ENCODE measurements at regions not wholly inside any gene's neighbourhood (a gene's known extent, or its start where the extent isn't known, plus 50 kb on each side); places are given as distances from the start of the nearest gene placed in this dataset.

DNA sequence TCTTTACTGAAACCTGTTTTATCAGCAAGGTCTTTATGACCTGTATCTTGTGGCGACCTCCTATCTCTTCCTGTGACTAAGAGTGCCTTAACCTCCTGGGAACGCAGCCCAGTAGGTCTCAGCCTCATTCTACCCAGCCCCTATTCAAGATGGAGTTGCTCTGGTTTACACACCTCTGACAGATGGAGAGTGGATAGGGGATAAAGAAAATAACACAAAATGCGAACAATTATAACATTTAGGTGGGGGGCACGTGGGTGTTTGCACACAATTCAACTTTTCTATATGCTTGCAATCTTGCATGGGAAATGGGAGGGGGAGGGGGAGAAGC, 83.3 kb downstream of the RMI2 start:
- WGBS, 2 donors = 47 to 48% methylated on average over 4 of the region's 4 CpGs
- TF ChIP-seq, protein P1, sequence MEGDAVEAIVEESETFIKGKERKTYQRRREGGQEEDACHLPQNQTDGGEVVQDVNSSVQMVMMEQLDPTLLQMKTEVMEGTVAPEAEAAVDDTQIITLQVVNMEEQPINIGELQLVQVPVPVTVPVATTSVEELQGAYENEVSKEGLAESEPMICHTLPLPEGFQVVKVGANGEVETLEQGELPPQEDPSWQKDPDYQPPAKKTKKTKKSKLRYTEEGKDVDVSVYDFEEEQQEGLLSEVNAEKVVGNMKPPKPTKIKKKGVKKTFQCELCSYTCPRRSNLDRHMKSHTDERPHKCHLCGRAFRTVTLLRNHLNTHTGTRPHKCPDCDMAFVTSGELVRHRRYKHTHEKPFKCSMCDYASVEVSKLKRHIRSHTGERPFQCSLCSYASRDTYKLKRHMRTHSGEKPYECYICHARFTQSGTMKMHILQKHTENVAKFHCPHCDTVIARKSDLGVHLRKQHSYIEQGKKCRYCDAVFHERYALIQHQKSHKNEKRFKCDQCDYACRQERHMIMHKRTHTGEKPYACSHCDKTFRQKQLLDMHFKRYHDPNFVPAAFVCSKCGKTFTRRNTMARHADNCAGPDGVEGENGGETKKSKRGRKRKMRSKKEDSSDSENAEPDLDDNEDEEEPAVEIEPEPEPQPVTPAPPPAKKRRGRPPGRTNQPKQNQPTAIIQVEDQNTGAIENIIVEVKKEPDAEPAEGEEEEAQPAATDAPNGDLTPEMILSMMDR (IDR thresholded peaks at IDR 0.05) = no peak
- H3K9me3 ChIP-seq = peaks cover 0 to 15% (median 0%) of the 10 kb centered on the region in 11 donors
- no peaks in the 10 kb centered on the region for H3K27me3 ChIP-seq
- H3K36me3 ChIP-seq = no peaks in the 10 kb centered on the region
- DNase-seq (no peak), ATAC-seq (no peak)
- H3K4me1 ChIP-seq = peaks cover 0 to 4% (median 0%) of the 10 kb centered on the region in 9 donors
- intact Hi-C loops (cut with DNase I) = no loop called here
- H3K27ac ChIP-seq = no peak overlapping the region
- no peak overlapping the region for H3K4me3 ChIP-seq

DNA sequence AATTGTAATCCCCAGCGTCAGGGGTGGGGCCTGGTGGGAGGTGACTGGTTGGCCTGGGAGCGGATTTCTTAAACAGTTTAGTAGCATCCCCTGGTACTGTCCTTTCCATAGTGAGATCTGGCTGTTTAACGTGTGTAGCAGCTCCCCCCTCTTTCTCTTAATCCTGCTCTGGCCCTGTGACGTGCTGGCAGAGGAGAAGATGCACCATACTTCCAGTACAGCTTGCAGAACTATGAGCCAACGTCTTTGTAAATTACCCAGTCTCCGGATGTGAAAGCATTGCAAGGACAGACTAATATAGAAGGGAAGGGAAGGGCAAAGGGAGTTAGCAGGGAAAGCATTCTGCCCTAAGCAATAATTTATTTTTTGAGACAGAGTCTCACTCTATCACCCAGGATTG, 83.9 kb downstream of the RMI2 start:
- WGBS, 2 donors = 34 to 52% methylated on average over 6 of the region's 6 CpGs
- Histone ChIP-seq H3K27ac (no peak overlapping the region), H3K4me3 (no peak overlapping the region), H3K9me3 (peaks cover 0 to 15% (median 0%) of the 10 kb centered on the region in 11 donors), H3K36me3 (no peaks in the 10 kb centered on the region), H3K4me1 (no peaks in the 10 kb centered on the region), H3K27me3 (no peaks in the 10 kb centered on the region)
- TF ChIP-seq, protein P1 (IDR thresholded peaks at IDR 0.05) = no peak
- no peak for ATAC-seq
- intact Hi-C loops (cut with DNase I) = no loop called here
- no peak for DNase-seq

DNA sequence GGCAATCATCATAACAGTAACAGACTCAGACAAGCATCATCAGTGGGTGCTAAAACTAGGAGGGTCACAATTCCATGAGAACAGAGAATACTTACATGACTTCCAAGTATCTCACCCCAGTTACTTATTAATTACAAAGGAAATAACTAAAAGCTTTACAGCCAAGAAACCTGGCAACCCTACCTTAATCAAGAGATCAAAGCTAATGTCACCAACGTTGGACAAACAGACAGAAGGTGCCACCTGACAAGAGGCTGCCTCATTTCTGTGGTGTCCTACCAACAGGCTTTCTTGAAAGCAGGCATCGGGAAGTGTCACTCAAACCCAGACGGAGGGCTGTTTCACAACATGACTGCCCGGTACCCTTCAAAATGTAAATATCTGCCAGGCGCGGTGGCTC, 84.6 kb downstream of the RMI2 start:
- ATAC-seq (no peak), DNase-seq (no peak)
- H3K36me3 ChIP-seq = no peaks in the 10 kb centered on the region
- TF ChIP-seq, protein P1 (IDR thresholded peaks at IDR 0.05) = no peak
- peaks cover 0 to 15% (median 0%) of the 10 kb centered on the region in 11 donors for H3K9me3 ChIP-seq
- 82 to 85% methylated on average over 6 of the region's 6 CpGs for WGBS, 2 donors
- no peaks in the 10 kb centered on the region for H3K27me3 ChIP-seq
- H3K27ac ChIP-seq = no peak overlapping the region
- intact Hi-C loops (cut with DNase I) = loop anchor here in 1 of 10 donors (10.0 kb wide), 1 partner anchor 55 kb away; no protein-coding TSS in a partner anchor
- no peaks in the 10 kb centered on the region for H3K4me1 ChIP-seq
- no peak overlapping the region for H3K4me3 ChIP-seq

DNA sequence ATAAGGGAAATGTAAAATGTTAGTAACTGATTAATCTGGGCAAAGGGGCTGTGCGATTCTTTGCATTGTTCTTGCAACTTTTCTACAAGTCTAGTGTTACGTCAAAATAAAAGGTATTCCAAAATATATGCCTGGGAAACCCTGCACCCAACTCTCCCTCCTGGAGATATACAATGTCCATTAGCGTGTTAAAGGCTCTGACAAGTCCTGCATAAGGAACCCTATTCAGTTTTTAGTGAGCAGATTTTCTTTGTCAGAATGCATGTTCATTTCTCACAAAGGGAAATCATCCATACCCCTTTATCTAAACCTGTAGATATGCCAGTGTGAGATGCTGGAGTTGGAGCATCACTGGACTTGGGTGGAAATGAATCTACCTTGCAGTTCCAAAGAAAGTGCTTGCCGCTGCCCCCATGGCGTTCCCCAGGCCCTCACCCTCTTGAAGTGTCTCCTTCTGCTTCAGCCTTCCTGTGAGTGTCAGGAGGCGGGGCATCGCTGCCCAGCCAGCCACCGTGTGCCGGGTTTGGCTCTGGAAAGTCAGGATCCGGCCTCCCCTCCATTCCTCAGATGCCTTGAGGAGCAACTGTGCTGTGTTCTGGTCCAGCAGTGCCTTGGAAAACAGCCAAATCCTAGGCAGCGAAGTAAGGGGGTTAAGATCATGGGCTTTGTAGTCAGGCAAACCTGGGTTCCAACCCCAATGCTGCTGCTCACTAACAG, 85.5 kb downstream of the RMI2 start:
- DNase-seq (no peak), ATAC-seq (no peak)
- TF ChIP-seq, protein P1 (IDR thresholded peaks at IDR 0.05) = no peak
- Histone ChIP-seq H3K27me3 (peaks cover 0 to 2% (median 0%) of the 10 kb centered on the region in 7 donors), H3K9me3 (peaks cover 0 to 15% (median 0%) of the 10 kb centered on the region in 11 donors), H3K36me3 (no peaks in the 10 kb centered on the region), H3K4me1 (no peaks in the 10 kb centered on the region), H3K27ac (no peak overlapping the region), H3K4me3 (no peak overlapping the region)
- WGBS, 2 donors = 65 to 70% methylated on average over 11 of the region's 11 CpGs
- intact Hi-C loops (cut with DNase I) = loop anchor here in 1 of 10 donors (10.0 kb wide), 1 partner anchor 54 kb away; no protein-coding TSS in a partner anchor
